ENCODE measurements at regions not wholly inside any gene's neighbourhood (a gene's known extent, or its start where the extent isn't known, plus 50 kb on each side); places are given as distances from the start of the nearest gene placed in this dataset.

DNA sequence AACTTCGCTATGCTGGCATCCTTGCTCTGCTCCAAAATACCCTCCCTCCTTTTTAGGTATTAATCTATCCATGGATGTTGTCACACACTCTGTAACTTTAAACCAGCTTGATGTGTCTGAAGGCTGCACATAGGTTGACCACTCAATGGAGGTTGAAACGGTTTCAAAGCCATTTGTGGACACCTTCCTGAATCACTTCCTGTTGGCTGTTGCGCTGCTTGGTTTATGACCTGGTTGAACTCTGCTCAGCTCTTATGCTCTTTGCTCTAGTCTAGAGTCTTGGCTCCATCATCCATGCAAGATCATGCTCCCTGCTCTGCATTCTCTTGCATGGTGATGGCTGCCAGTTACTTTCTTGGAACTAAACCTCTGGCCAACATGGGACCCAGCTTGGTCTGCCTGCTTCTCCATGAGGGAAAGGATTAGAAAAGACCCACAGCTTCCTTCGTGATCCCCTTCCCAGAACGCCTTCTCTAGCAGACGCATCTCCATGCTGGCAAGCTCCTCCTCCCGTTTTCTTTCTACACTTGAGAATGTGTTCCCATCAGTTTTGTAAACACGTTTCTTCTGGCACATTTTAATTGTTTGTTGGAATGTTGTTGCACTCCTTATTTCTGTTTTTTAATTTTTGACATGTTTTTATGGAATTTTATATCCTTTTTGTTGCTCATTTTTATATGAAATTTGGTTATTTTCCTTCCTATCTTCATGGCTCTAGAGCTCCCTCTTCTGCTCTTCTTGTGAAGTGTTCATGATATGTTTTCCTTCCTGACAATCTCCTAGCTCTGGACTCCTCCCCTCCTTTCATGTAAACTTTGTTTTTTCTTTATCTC is 149.8 kb downstream of the XPNPEP1 start (continued):
- no peak for TF ChIP-seq MXI1 (IDR thresholded peaks at IDR 0.05; ENCODE audit: borderline replicate concordance, low read depth, low read length)

DNA sequence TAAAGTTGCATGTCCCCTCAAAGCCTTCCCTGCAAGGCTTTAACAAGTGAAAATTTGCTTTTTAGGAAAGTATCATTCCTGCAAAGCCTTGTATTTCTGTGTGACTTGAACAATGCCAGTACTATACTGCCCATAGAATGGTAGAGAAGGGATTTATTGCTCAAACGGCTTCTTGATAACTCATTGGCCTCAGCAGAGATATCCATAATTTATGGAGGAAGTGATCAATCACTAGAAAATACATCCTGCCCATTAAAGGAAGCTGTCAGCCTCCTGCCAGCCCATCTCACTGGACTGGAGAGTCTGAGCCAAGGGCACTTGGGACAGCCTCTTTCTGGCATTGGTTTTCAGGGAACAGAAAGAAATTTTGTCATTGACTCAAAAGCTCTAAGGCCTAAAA is 152.6 kb downstream of the XPNPEP1 start:
- no peak for ATAC-seq (ENCODE audit: low read depth)
- CTCF ChIA-PET, result no interaction called here

More for the DNA sequence above, 152.6 kb downstream of the XPNPEP1 start:
- no peak overlapping the region for H4K91ac ChIP-seq (ENCODE audit: insufficient read depth, low read depth, low read length)
- no peak overlapping the region for H2BK15ac ChIP-seq (ENCODE audit: low read depth, low read length)
- H3K56ac ChIP-seq (ENCODE audit: extremely low read depth, insufficient read depth, low read length), result no peak overlapping the region
- no peak for DNase-seq
- H2AFZ ChIP-seq (replicated peaks; ENCODE audit: low read length, poor library complexity), result no peak overlapping the region
- in situ Hi-C loops (cut with MboI; ENCODE audit: low sequenced_read_pairs), result no loop called here
- H2AK5ac ChIP-seq (ENCODE audit: low read depth, low read length), result no peak overlapping the region
- no peak overlapping the region for H3K4me3 ChIP-seq (ENCODE audit: insufficient read depth, low read depth, low read length)
- H2BK5ac ChIP-seq (ENCODE audit: low read depth, low read length, poor library complexity, severe bottlenecking), result no peak overlapping the region
- no peaks in the 10 kb centered on the region for H3K79me1 ChIP-seq (ENCODE audit: low read depth in 1 of 2, low read length in 2 of 2)
- no peaks in the 10 kb centered on the region for H3K9me3 ChIP-seq (ENCODE audit: control insufficient read depth, insufficient read depth, low read length)
- H3K4me2 ChIP-seq (ENCODE audit: low read depth, low read length), result no peak overlapping the region
- H3K23ac ChIP-seq (ENCODE audit: low read depth, low read length), result no peak overlapping the region
- no TSS peak for BruUV-seq (replicated peaks)
- H3K9ac ChIP-seq (ENCODE audit: low read depth, low read length), result no peak overlapping the region
- H2BK120ac ChIP-seq (ENCODE audit: low read depth, low read length), result no peak overlapping the region
- no peak overlapping the region for H4K5ac ChIP-seq (ENCODE audit: low read depth, low read length)
- H4K20me1 ChIP-seq (ENCODE audit: insufficient read depth, low read length), result no peaks in the 10 kb centered on the region
- no peak overlapping the region for H2AK9ac ChIP-seq (replicated peaks; ENCODE audit: low read depth, low read length, poor library complexity)
- no peaks in the 10 kb centered on the region for H3K9me1 ChIP-seq (ENCODE audit: insufficient read depth, low read length)
- no peak overlapping the region for H3K27ac ChIP-seq (ENCODE audit: insufficient read depth, low read length)
- no peak overlapping the region for H2BK20ac ChIP-seq (ENCODE audit: low read depth, low read length)
- H3K36me3 ChIP-seq (ENCODE audit: control insufficient read depth, insufficient read depth, low read length), result no peaks in the 10 kb centered on the region
- H3K18ac ChIP-seq (ENCODE audit: low read depth, low read length), result no peak overlapping the region
- H4K8ac ChIP-seq (ENCODE audit: low read depth in 2 of 2, low read length in 2 of 2), result no peak overlapping the region
- POLR2A ChIA-PET (ENCODE audit: unreplicated experiment), result no interaction called here
- no CpG with 5 or more reads among the region's 1 CpG for WGBS, 2 experiments (ENCODE audit: extremely low coverage in 2 of 2, insufficient read length in 1 of 2)
- H3K4me1 ChIP-seq (ENCODE audit: control insufficient read depth, insufficient read depth, low read length), result no peaks in the 10 kb centered on the region
- dilution Hi-C loops (cut with HindIII; ENCODE audit: low sequenced_read_pairs, unreplicated experiment), result no loop called here
- H3K14ac ChIP-seq (replicated peaks; ENCODE audit: low read depth, low read length), result no peak overlapping the region
- intact Hi-C loops (cut with micrococcal nuclease), result loop anchor here (5.0 kb wide), 1 partner anchor 1658 kb away; no protein-coding TSS in a partner anchor
- H3K4ac ChIP-seq (ENCODE audit: low read depth, low read length), result no peak overlapping the region
- TF ChIP-seq RAD21 (IDR thresholded peaks at IDR 0.05; ENCODE audit: low read length), result no peak
- no peaks in the 10 kb centered on the region for H3K27me3 ChIP-seq (ENCODE audit: control insufficient read depth, insufficient read depth, low read length)

Measured in IMR-90 (cell line).